Stomach (tissue), 8 donors: ENCODE measurements at regions not wholly inside any gene's neighbourhood (a gene's known extent, or its start where the extent isn't known, plus 50 kb on each side); places are given as distances from the start of the nearest gene placed in this dataset.
"Not testable (repeated sequence)": the region's sequence is repeated elsewhere in the genome, so short reads cannot be mapped to it uniquely, and the experiment has no call there.

Experiments used
- DNase-seq, 2 donors: peaks; one replicate each; pipeline versions ENCODE4 v3.0.0 to v3.0.0-alpha.2; 2013 to 2019
- H3K27ac ChIP-seq, 5 donors: fragments of 200-600 bp in 4 of 5; sonication (generic) in 4 of 5; one replicate each; pipeline ENCODE4 v1.5.1; 2013 to 2019; ENCODE audit warnings: mild to moderate bottlenecking in 1 of 5, moderate library complexity in 1 of 5
- H3K27me3 ChIP-seq, 3 donors: fragments of 200-600 bp; sonication (generic); one replicate each; pipeline ENCODE4 v1.5.1; 2017 to 2019; ENCODE audit warnings: mixed run types in 1 of 3
- H3K36me3 ChIP-seq, 4 donors: fragments of 200-600 bp; sonication (generic); 1 replicate in 3 of 4; 2 replicates in 1 of 4; pipeline ENCODE4 v1.5.1; 2016 to 2019
- H3K4me1 ChIP-seq, 4 donors: fragments of 200-600 bp; sonication (generic); one replicate each; pipeline ENCODE4 v1.5.1; 2016 to 2019
- H3K4me3 ChIP-seq, 4 donors: fragments of 200-600 bp; sonication (generic) in 3 of 4; one replicate each; pipeline ENCODE4 v1.5.1; 2016 to 2019; ENCODE audit warnings: mild to moderate bottlenecking in 1 of 4
- H3K9me3 ChIP-seq, 4 donors: fragments of 200-600 bp; sonication (generic); one replicate each; pipeline ENCODE4 v1.5.1; 2016 to 2019
- EP300 ChIP-seq: sonication (generic); formaldehyde crosslinking; IDR thresholded peaks from one replicate; pipeline ENCODE4 v1.6.1; 2017; ENCODE audit warnings: antibody characterized with exemption
- POLR2A ChIP-seq, 4 donors: fragments of 450-650 bp; IDR thresholded peaks; one replicate each; pipeline ENCODE4 v1.6.1; 2016; ENCODE audit warnings: antibody characterized with exemption in 4 of 4, control low read depth in 2 of 4, mild to moderate bottlenecking in 1 of 4, moderate library complexity in 1 of 4
- POLR2AphosphoS5 ChIP-seq, 3 donors: sonication (generic); formaldehyde crosslinking; IDR thresholded peaks; one replicate each; pipeline ENCODE4 v1.6.1; 2016; ENCODE audit warnings: antibody characterized with exemption in 3 of 3
- whole genome bisulfite sequencing, 5 donors: extraction: QIAGEN DNeasy Blood & Tissue Kit in 3 of 5; methylation state at CpG; one replicate each; pipeline versions ENCODE4 v1.1.5 to v1.1.7; 2013 to 2018; 5-methylcytosine and 5-hydroxymethylcytosine counted together
- intact Hi-C: fragments of 100-400 bp; cut with DNase I; formaldehyde crosslinking; loops from one replicate; pipeline ENCODE4 v1.15.1; 2023; ENCODE audit warnings: low total_unique reads
- TF ChIP-seq, protein P1 (sequence below), 7 experiments: fragments of 450-650 bp in 4 of 7; fragments of 200-600 bp in 3 of 7; sonication (generic) in 3 of 7; IDR thresholded peaks; one replicate each; pipeline ENCODE4 v1.5.1; 2016 to 2019; ENCODE audit warnings: antibody characterized with exemption in 7 of 7, control low read depth in 2 of 7, mild to moderate bottlenecking in 1 of 7
- donor health status: healthy with polysubstance abuse.
- donor health status: Bipolar disorder and iron deficiency.
- donor health status: healthy.

DNA sequence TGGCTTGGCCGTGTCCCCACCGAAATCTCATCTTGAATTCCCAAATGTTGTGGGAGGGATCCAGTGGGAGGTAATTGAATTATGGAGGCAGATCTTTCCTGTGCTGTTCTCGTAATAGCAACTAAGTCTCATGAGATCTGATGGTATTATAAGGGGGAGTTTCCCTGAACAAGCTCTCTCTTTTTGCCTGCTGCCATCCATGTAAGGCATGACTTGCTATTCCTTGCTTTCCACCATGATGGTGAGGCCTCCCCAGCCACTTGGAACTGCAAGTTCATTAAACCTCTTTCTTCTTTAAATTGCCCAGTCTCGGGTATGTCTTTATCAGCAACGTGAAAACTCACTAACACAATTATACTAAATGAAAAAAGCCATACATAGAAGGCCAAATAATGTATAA, 101.3 kb upstream of the LYPLAL1 start:
- WGBS, 5 donors = 87 to 95% (median 93%) methylated on average over 5 of the region's 5 CpGs

DNA sequence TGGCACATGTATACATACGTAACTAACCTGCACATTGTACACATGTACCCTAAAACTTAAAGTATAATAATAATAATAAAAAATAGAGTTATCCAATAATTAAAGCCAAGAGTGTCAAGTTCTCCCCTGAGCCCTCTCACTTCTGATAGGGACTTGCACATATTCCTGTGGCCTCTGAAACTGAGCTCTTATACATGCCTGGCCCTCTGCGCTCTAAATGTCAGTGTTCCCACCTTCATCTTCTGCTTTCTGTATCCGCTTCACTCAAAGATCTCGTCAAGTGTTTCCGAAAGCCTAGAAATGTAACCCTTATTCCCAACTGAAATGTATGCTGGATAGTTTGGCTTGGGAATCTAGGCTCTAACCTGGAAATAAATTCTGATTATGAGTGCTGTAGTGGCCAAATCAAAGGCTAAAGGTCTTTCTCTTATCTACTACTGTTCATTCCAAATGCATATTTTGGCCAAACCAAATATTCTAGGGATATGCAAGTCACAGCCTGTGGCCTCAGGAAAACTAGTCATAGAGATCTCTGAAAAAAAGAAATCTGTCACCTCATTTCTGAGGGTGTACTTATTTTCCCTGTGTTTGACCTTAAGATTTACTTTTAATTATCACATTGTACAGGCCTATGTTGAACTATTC, 99.5 kb upstream of the LYPLAL1 start:
- no peaks in the 10 kb centered on the region for H3K27me3 ChIP-seq
- H3K36me3 ChIP-seq = no peaks in the 10 kb centered on the region
- no peak overlapping the region for H3K4me3 ChIP-seq
- intact Hi-C loops = no loop called here
- no peak overlapping the region for H3K27ac ChIP-seq
- no peak for DNase-seq
- WGBS, 5 donors = 43 to 58% (median 51%) methylated on average over 5 of the region's 5 CpGs
- peaks cover 0 to 18% (median 5%) of the 10 kb centered on the region in 4 donors for H3K4me1 ChIP-seq
- TF ChIP-seq, protein P1, sequence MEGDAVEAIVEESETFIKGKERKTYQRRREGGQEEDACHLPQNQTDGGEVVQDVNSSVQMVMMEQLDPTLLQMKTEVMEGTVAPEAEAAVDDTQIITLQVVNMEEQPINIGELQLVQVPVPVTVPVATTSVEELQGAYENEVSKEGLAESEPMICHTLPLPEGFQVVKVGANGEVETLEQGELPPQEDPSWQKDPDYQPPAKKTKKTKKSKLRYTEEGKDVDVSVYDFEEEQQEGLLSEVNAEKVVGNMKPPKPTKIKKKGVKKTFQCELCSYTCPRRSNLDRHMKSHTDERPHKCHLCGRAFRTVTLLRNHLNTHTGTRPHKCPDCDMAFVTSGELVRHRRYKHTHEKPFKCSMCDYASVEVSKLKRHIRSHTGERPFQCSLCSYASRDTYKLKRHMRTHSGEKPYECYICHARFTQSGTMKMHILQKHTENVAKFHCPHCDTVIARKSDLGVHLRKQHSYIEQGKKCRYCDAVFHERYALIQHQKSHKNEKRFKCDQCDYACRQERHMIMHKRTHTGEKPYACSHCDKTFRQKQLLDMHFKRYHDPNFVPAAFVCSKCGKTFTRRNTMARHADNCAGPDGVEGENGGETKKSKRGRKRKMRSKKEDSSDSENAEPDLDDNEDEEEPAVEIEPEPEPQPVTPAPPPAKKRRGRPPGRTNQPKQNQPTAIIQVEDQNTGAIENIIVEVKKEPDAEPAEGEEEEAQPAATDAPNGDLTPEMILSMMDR (IDR thresholded peaks at IDR 0.05) = no peak
- TF ChIP-seq POLR2A (IDR thresholded peaks at IDR 0.05) (no peak), POLR2AphosphoS5 (IDR thresholded peaks at IDR 0.05) (no peak), EP300 (no peak)
- peaks cover 0 to 3% (median 0%) of the 10 kb centered on the region in 4 donors for H3K9me3 ChIP-seq

More for the DNA sequence above, 101.3 kb upstream of the LYPLAL1 start:
- Histone ChIP-seq H3K4me1 (peaks cover 0 to 18% (median 5%) of the 10 kb centered on the region in 4 donors), H3K4me3 (no peak overlapping the region), H3K36me3 (no peaks in the 10 kb centered on the region), H3K27me3 (no peaks in the 10 kb centered on the region), H3K9me3 (peaks cover 0 to 3% (median 0%) of the 10 kb centered on the region in 4 donors), H3K27ac (no peak overlapping the region)
- intact Hi-C loops = no loop called here
- no peak for DNase-seq
- TF ChIP-seq, protein P1 (IDR thresholded peaks at IDR 0.05) = no peak
- TF ChIP-seq POLR2AphosphoS5 (IDR thresholded peaks at IDR 0.05) (no peak), POLR2A (IDR thresholded peaks at IDR 0.05) (no peak), EP300 (no peak)

DNA sequence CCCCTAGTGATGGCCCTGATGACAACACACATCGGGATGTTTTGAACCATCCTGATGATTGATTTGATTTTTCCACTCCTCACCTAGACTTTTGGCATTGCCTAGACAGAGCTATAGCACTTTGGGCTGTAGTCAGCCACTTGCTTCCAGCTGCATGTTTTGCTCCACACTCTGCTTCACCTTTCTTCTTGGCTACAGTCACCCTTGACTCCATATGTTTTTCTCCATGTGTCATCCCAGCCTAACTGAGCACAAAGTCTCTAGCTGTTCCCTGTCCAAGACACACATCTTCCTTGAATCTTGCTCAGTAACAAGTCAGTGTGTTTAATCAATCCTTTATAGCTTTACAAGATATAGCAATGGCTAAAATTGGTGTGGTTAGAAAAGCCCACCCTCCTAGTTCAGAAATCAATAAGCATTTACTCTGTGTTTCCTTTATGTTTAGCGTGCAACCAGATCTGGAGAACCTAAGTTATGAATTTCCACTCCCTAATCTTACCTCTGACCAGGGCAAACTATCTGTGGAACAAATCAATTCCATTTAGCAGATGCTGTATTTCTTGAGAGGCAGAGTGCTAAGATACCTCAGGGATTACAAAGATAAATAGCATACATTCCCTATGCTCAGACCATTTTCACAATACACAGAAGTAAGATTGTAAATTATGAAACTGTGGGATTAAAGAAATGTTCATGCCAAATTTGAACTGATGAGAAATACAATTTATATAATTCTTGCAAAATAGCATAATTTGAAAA, 98.4 kb upstream of the LYPLAL1 start:
- H3K36me3 ChIP-seq = no peaks in the 10 kb centered on the region
- no peaks in the 10 kb centered on the region for H3K27me3 ChIP-seq
- WGBS, 5 donors = 58 to 81% (median 75%) methylated on average over 2 of the region's 2 CpGs
- H3K27ac ChIP-seq = no peak overlapping the region
- intact Hi-C loops = no loop called here
- peaks cover 0 to 3% (median 0%) of the 10 kb centered on the region in 4 donors for H3K9me3 ChIP-seq
- TF ChIP-seq EP300 = no peak
- no peak for TF ChIP-seq POLR2AphosphoS5 (IDR thresholded peaks at IDR 0.05)
- no peak for TF ChIP-seq POLR2A (IDR thresholded peaks at IDR 0.05)
- peaks cover 0 to 18% (median 5%) of the 10 kb centered on the region in 4 donors for H3K4me1 ChIP-seq
- DNase-seq = peak in 1 of 2 donors; percentile 38
- H3K4me3 ChIP-seq = no peak overlapping the region

DNA sequence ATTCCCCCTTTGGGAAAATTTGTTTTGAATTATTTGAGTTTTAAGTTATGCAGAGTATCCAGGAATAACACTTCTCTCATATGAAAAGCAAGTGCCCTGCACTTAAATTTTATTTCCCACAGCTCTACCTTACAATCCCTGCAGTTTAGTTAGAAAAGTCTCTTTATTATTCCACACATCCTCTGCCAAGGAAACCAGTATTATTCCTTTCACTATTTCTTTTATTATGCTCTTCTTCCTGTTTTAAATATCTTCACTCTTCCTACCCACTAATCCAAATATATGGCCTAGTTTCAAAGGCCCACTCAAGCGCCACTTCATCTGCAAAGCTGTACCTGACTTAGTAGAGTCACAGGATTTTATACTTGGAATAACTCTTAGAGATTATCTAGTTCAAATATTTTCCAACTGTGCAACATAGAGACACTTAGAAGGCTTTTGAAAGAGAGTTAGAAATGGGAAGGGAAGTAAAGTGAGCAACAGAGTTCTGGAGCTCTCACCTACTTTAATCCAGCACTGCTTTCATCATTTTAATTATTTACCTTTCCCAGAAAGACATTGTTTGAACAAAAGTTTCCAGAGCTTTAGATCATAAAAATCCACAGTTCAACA, 97.2 kb upstream of the LYPLAL1 start:
- TF ChIP-seq POLR2AphosphoS5 (IDR thresholded peaks at IDR 0.05) (no peak), POLR2A (IDR thresholded peaks at IDR 0.05) (no peak), EP300 (no peak)
- TF ChIP-seq, protein P1 (IDR thresholded peaks at IDR 0.05) = no peak
- no peak overlapping the region for H3K27ac ChIP-seq
- WGBS, 5 donors = 31 to 62% (median 43%) methylated on average over 1 of the region's 1 CpG

DNA sequence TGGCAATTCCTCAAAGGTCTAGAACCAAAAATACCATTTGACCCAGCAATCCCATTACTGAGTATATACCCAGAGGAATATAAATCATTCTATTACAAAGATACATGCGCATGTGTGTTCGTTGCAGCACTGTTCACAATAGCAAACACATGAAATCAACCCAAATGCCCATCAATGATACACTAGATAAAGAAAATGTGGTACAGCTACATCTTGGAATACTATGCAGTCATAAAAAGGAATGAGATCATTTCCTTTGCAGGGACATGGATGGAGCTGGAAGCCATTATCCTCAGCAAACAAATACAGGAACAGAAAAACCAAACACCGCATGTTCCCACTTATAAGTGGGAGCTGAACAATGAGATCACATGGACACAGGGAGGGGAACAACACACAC, 95.9 kb upstream of the LYPLAL1 start:
- WGBS, 5 donors = 90 to 98% (median 95%) methylated on average over 3 of the region's 3 CpGs
- H3K27me3 ChIP-seq, H3K27ac ChIP-seq, H3K9me3 ChIP-seq, intact Hi-C loops, H3K4me3 ChIP-seq, DNase-seq, H3K36me3 ChIP-seq: not testable (repeated sequence)
- H3K4me1 ChIP-seq = peaks cover 0 to 18% (median 5%) of the 10 kb centered on the region in 4 donors

More for the DNA sequence above, 97.2 kb upstream of the LYPLAL1 start:
- Histone ChIP-seq H3K4me3 (no peak overlapping the region), H3K9me3 (peaks cover 0 to 3% (median 0%) of the 10 kb centered on the region in 4 donors), H3K4me1 (peaks cover 0 to 18% (median 5%) of the 10 kb centered on the region in 4 donors), H3K36me3 (no peaks in the 10 kb centered on the region), H3K27me3 (no peaks in the 10 kb centered on the region)
- no peak for DNase-seq
- intact Hi-C loops = no loop called here
